HCT116 (cell line): ENCODE measurements at regions not wholly inside any gene's neighbourhood (a gene's known extent, or its start where the extent isn't known, plus 50 kb on each side); places are given as distances from the start of the nearest gene placed in this dataset.

Source experiments
- ATAC-seq: fragments of 200-7000 bp; cut with Tn5 transposase; 2 replicates; pipeline ENCODE4 v1.9.1; 2020; ENCODE audit warnings: mild to moderate bottlenecking, moderate library complexity
- BruUV-seq: library from RNA; stranded (reverse); fragments of 400-500 nt; replicated peaks from 2 replicates; lab custom pipeline; 2021; lab: Mats Ljungman, UMichigan
- CTCF ChIA-PET: fragments of 300-600 bp; sonication (Branson Sonifier 250); formaldehyde crosslinking; loops from one replicate; lab custom pipeline; 2021; ENCODE audit warnings: antibody characterized with exemption; lab: Charles Lee
- POLR2A ChIA-PET: fragments of 300-600, 350-600 bp; sonication (Branson Sonifier 250); formaldehyde crosslinking; loops from one replicate; lab custom pipeline; 2021; ENCODE audit warnings: antibody characterized with exemption; lab: Charles Lee
- RAD21 ChIA-PET, 2 experiments: fragments of 300-600 bp; sonication (Branson Sonifier 250); formaldehyde crosslinking; loops; one replicate each; lab custom pipeline; 2023; ENCODE audit warnings: low total read pairs in 2 of 2; ENCODE audit not compliant: uncharacterized antibody in 2 of 2, unreplicated experiment in 2 of 2, low non-redundant PET in 1 of 2; lab: Charles Lee
- DNase-seq: peaks from one replicate; pipeline ENCODE4 v3.0.0-alpha.2; 2010; ENCODE audit warnings: low read depth, low spot score
- H2AFZ ChIP-seq: fragments of 200-600 bp; shearing (Covaris generic), sonication (generic); 2 replicates; pipeline ENCODE4 v1.6.1; 2017; ENCODE audit warnings: low read depth, mixed run types, mixed read lengths, antibody characterized with exemption, low read length; ENCODE audit not compliant: poor library complexity, severe bottlenecking
- H3K27ac ChIP-seq: 2 replicates; pipeline ENCODE4 v1.5.1; 2012; ENCODE audit warnings: low read depth, low read length
- H3K27me3 ChIP-seq: fragments of 200-600 bp; sonication (generic); 2 replicates; pipeline ENCODE4 v1.6.1; 2016; ENCODE audit warnings: mixed run types, low read length, mixed read lengths; ENCODE audit not compliant: insufficient read depth
- H3K36me3 ChIP-seq, 2 experiments: fragments of 200-500 bp in 1 of 2; fragments of 200-600 bp in 1 of 2; sonication (Bioruptor generic) in 1 of 2; sonication (generic) in 1 of 2; 2 replicates each; pipeline versions ENCODE4 v1.5.1 to v1.6.1; 2014 to 2016; ENCODE audit warnings: low read length in 2 of 2, inconsistent platforms in 1 of 2, mixed read lengths in 1 of 2, mixed run types in 1 of 2; ENCODE audit not compliant: insufficient read depth in 2 of 2, control insufficient read depth in 1 of 2
- H3K4me1 ChIP-seq, 2 experiments: fragments of 200-600 bp in 1 of 2; sonication (generic) in 1 of 2; 2 replicates each; pipeline versions ENCODE4 v1.5.1 to v1.6.1; 2012 to 2017; ENCODE audit warnings: low read length in 2 of 2, inconsistent platforms in 1 of 2, mild to moderate bottlenecking in 1 of 2, mixed read lengths in 1 of 2, mixed run types in 1 of 2, moderate library complexity in 1 of 2; ENCODE audit not compliant: insufficient read depth in 2 of 2, control insufficient read depth in 1 of 2
- H3K4me2 ChIP-seq: fragments of 200-600 bp; sonication (generic); 2 replicates; pipeline ENCODE4 v1.6.1; 2017; ENCODE audit warnings: mixed run types, low read length, mixed read lengths
- H3K4me3 ChIP-seq, 2 experiments: fragments of 200-600 bp in 1 of 2; sonication (generic) in 1 of 2; replicated peaks in 1 of 2; 2 replicates each; pipeline ENCODE4 v1.5.1; 2011 to 2016; ENCODE audit warnings: low read length in 2 of 2, control low read depth in 1 of 2, low read depth in 1 of 2, mild to moderate bottlenecking in 1 of 2, mixed read lengths in 1 of 2, mixed run types in 1 of 2
- H3K79me2 ChIP-seq: fragments of 200-600 bp; sonication (generic); 2 replicates; pipeline ENCODE4 v1.6.1; 2017; ENCODE audit warnings: mild to moderate bottlenecking, mixed run types, low read length, moderate library complexity, mixed read lengths; ENCODE audit not compliant: insufficient read depth
- H3K9ac ChIP-seq: fragments of 200-600 bp; sonication (generic); 2 replicates; pipeline ENCODE4 v1.6.1; 2016; ENCODE audit warnings: low read length, mixed read lengths
- H3K9me2 ChIP-seq: fragments of 200-600 bp; sonication (generic), shearing (Covaris generic); 2 replicates; pipeline ENCODE4 v1.6.1; 2017; ENCODE audit warnings: mixed run types, mild to moderate bottlenecking, moderate library complexity; ENCODE audit not compliant: insufficient read depth
- H3K9me3 ChIP-seq, 2 experiments: fragments of 200-500 bp in 1 of 2; fragments of 200-600 bp in 1 of 2; sonication (Bioruptor generic) in 1 of 2; sonication (generic) in 1 of 2; 2 replicates each; pipeline ENCODE4 v1.6.1; 2014 to 2017; ENCODE audit warnings: low read length in 2 of 2, mixed read lengths in 2 of 2, inconsistent platforms in 1 of 2, low read depth in 1 of 2, mild to moderate bottlenecking in 1 of 2, mixed run types in 1 of 2, moderate library complexity in 1 of 2; ENCODE audit not compliant: control insufficient read depth in 1 of 2, insufficient read depth in 1 of 2
- H4K20me1 ChIP-seq: fragments of 200-600 bp; sonication (generic), shearing (Covaris generic); 2 replicates; pipeline ENCODE4 v1.6.1; 2017; ENCODE audit warnings: mixed run types, mild to moderate bottlenecking, moderate library complexity; ENCODE audit not compliant: insufficient read depth
- CEBPB ChIP-seq: IDR thresholded peaks from 2 replicates; pipeline ENCODE4 v1.6.1; 2012; ENCODE audit warnings: low read depth
- ELF1 ChIP-seq: IDR thresholded peaks from 2 replicates; pipeline ENCODE4 v1.6.1; 2012; ENCODE audit warnings: low read depth, borderline replicate concordance
- EZH2 ChIP-seq: fragments of 200-600 bp; sonication (generic); IDR thresholded peaks from 2 replicates; pipeline ENCODE4 v1.6.1; 2017; ENCODE audit warnings: antibody characterized with exemption, mixed run types
- POLR2A ChIP-seq: IDR thresholded peaks from 2 replicates; pipeline ENCODE4 v1.7.0; 2011; ENCODE audit warnings: borderline replicate concordance; ENCODE audit not compliant: insufficient read depth, insufficient read length; ENCODE audit errors: extremely low read depth
- RAD21 ChIP-seq: IDR thresholded peaks from 2 replicates; pipeline ENCODE4 v1.6.1; 2012; ENCODE audit warnings: low read depth, mild to moderate bottlenecking
- SIN3A ChIP-seq: IDR thresholded peaks from 2 replicates; pipeline ENCODE4 v1.6.1; 2012; ENCODE audit warnings: low read depth
- SP1 ChIP-seq: IDR thresholded peaks from 2 replicates; pipeline ENCODE4 v1.6.1; 2012; ENCODE audit warnings: low read depth
- TCF7L2 ChIP-seq: IDR thresholded peaks from 2 replicates; pipeline ENCODE4 v1.7.0; 2011; ENCODE audit warnings: borderline replicate concordance, inconsistent platforms; ENCODE audit not compliant: insufficient read depth, insufficient read length; ENCODE audit errors: extremely low read depth
- ZNF274 ChIP-seq: fragments of 200-500 bp; sonication (Bioruptor generic); IDR thresholded peaks from 2 replicates; pipeline ENCODE4 v1.6.1; 2014; ENCODE audit warnings: mild to moderate bottlenecking, low read depth, low read length, inconsistent platforms
- intact Hi-C: fragments of 100-400 bp; cut with micrococcal nuclease; formaldehyde crosslinking; loops from 2 replicates; pipeline ENCODE4 v1.10.0; 2022

GRCh38 chr1:218108034-218108433, 177.1 kb upstream of the RRP15 start:
- Histone ChIP-seq H3K4me1 (peaks cover 0 to 4% of the 10 kb centered on the region in 2 experiments; a peak in 1 of 4 replicates), H3K36me3 (no peaks in the 10 kb centered on the region), H3K79me2 (no peaks in the 10 kb centered on the region), H3K9me3 (no peaks in the 10 kb centered on the region), H3K9me2 (no peaks in the 10 kb centered on the region)
- ChIA-PET CTCF (no interaction called here), POLR2A (no interaction called here)
- DNase-seq = no peak
- TF ChIP-seq SP1 = no peak
- TF ChIP-seq RAD21 = no peak
- TF ChIP-seq EZH2 = no peak
- TF ChIP-seq POLR2A = no peak
- TF ChIP-seq SIN3A = no peak
- TF ChIP-seq ZNF274 = no peak
- no peak for TF ChIP-seq CEBPB
- no peak for TF ChIP-seq ELF1
- TF ChIP-seq, all 23 proteins: peak for 0
- no peaks in the 10 kb centered on the region for H4K20me1 ChIP-seq
- H3K27ac ChIP-seq = no peak overlapping the region
- no peak overlapping the region for H3K9ac ChIP-seq
- H2AFZ ChIP-seq = no peak overlapping the region
- ATAC-seq = no peak
- RAD21 ChIA-PET = no interaction called here
- H3K4me2 ChIP-seq = no peak overlapping the region
- no TSS peak for BruUV-seq
- no peak overlapping the region for H3K4me3 ChIP-seq
- H3K27me3 ChIP-seq = no peaks in the 10 kb centered on the region
- intact Hi-C loops = no loop called here

GRCh38 chr1:218112862-218113261, 172.2 kb upstream of the RRP15 start:
- Histone ChIP-seq H3K4me1 (peaks cover 0 to 6% of the 10 kb centered on the region in 2 experiments; a peak in 1 of 4 replicates), H2AFZ (no peak overlapping the region), H3K9me3 (no peaks in the 10 kb centered on the region), H3K4me2 (peak overlapping the region; percentile 5; the same call in 1 of the 2 replicates), H3K27me3 (no peaks in the 10 kb centered on the region), H4K20me1 (no peaks in the 10 kb centered on the region), H3K4me3 (no peak overlapping the region), H3K9me2 (no peaks in the 10 kb centered on the region), H3K36me3 (no peaks in the 10 kb centered on the region), H3K9ac (no peak overlapping the region), H3K79me2 (no peaks in the 10 kb centered on the region), H3K27ac (no peak overlapping the region)
- ChIA-PET POLR2A (no interaction called here), CTCF (no interaction called here), RAD21 (no interaction called here)
- TF ChIP-seq TCF7L2 (peak; percentile 55), EZH2 (no peak)
- no TSS peak for BruUV-seq
- DNase-seq (peak; percentile 3), ATAC-seq (peak; percentile 34)
- intact Hi-C loops = no loop called here
